GM18873 (cell line): ENCODE measurements at regions not wholly inside any gene's neighbourhood (a gene's known extent, or its start where the extent isn't known, plus 50 kb on each side); places are given as distances from the start of the nearest gene placed in this dataset.
"Not testable (repeated sequence)": the region's sequence is repeated elsewhere in the genome, so short reads cannot be mapped to it uniquely, and the experiment has no call there.

Experiments
- ATAC-seq: cut with Tn5 transposase; IDR thresholded peaks from one replicate; pipeline ENCODE4 v1.9.1; 2021; ENCODE audit warnings: mild to moderate bottlenecking, moderate library complexity, moderate number of reproducible peaks; ENCODE audit not compliant: unreplicated experiment, low FRiP score

GRCh38 chr5:91643797-91644196 is 260.7 kb upstream of the ARRDC3 start:
- no peak for ATAC-seq

GRCh38 chr5:91642581-91642980 is 259.5 kb upstream of the ARRDC3 start:
- no peak for ATAC-seq

GRCh38 chr5:91641730-91642350 is 258.7 kb upstream of the ARRDC3 start:
- ATAC-seq = peak; percentile 54

- ATAC-seq = no peak
Observed at GRCh38 chr5:91639744-91640143, 256.6 kb upstream of the ARRDC3 start.

- no peak for ATAC-seq
Observed at GRCh38 chr5:91638010-91638409, 254.9 kb upstream of the ARRDC3 start.

- ATAC-seq = no peak
Observed at GRCh38 chr5:91635950-91636734, 253.0 kb upstream of the ARRDC3 start.

- no peak for ATAC-seq
Observed at GRCh38 chr5:91632871-91633270, 249.8 kb upstream of the ARRDC3 start.

- no peak for ATAC-seq
Observed at GRCh38 chr5:91611746-91612145, 228.6 kb upstream of the ARRDC3 start.

GRCh38 chr5:91607675-91608074 is 224.6 kb upstream of the ARRDC3 start:
- ATAC-seq = no peak

- no peak for ATAC-seq
Observed at GRCh38 chr5:91599863-91600262, 216.7 kb upstream of the ARRDC3 start.

GRCh38 chr5:91598216-91598615 is 215.1 kb upstream of the ARRDC3 start:
- no peak for ATAC-seq

GRCh38 chr5:91595424-91595823 is 212.3 kb upstream of the ARRDC3 start:
- ATAC-seq = no peak

GRCh38 chr5:91591076-91591475 is 208.0 kb upstream of the ARRDC3 start:
- ATAC-seq = no peak

- no peak for ATAC-seq
Observed at GRCh38 chr5:91586232-91586631, 203.1 kb upstream of the ARRDC3 start.

- no peak for ATAC-seq
Observed at GRCh38 chr5:91584352-91584751, 201.2 kb upstream of the ARRDC3 start.

GRCh38 chr5:91566012-91566411 is 182.9 kb upstream of the ARRDC3 start:
- not testable (repeated sequence) for ATAC-seq

GRCh38 chr5:91562922-91563321 is 179.8 kb upstream of the ARRDC3 start:
- ATAC-seq = no peak

- ATAC-seq = no peak
Observed at GRCh38 chr5:91541696-91542095, 158.6 kb upstream of the ARRDC3 start.

- ATAC-seq = no peak
Observed at GRCh38 chr5:91538179-91538578, 155.1 kb upstream of the ARRDC3 start.

- no peak for ATAC-seq
Observed at GRCh38 chr5:91535499-91535898, 152.4 kb upstream of the ARRDC3 start.

- ATAC-seq = no peak
Observed at GRCh38 chr5:91534332-91534731, 151.2 kb upstream of the ARRDC3 start.

- no peak for ATAC-seq
Observed at GRCh38 chr5:91532779-91533178, 149.7 kb upstream of the ARRDC3 start.
